Colon (tissue), 2 donors: ENCODE measurements at regions not wholly inside any gene's neighbourhood (a gene's known extent, or its start where the extent isn't known, plus 50 kb on each side); places are given as distances from the start of the nearest gene placed in this dataset.
"Not testable (repeated sequence)": the region's sequence is repeated elsewhere in the genome, so short reads cannot be mapped to it uniquely, and the experiment has no call there.

ENCODE experiments used
- FAIRE-seq: peaks from 2 replicates; lab custom pipeline; 2012; peaks lifted over from hg19 to GRCh38; lab: Jason Lieb, UNC
- donor health status: control.
- donor health status: control.

DNA sequence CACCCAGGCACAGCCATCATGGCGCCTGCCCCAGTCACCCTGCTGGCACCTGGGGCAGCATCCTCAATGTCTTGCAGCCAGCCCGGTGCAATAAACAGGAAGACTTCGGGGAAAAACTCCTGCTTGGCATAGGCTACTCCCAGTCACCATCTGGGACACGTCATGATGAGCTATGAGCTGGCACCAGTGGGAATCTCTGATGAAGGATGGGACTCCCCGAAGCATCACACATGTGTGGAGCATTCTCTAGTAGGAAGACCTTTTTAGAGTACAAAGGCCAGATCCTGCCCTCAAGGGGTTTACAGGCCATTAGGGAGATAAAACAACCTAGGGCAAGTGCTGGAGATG lies 208.0 kb upstream of the IRF2BP2 start:
- FAIRE-seq = not testable (repeated sequence)

DNA sequence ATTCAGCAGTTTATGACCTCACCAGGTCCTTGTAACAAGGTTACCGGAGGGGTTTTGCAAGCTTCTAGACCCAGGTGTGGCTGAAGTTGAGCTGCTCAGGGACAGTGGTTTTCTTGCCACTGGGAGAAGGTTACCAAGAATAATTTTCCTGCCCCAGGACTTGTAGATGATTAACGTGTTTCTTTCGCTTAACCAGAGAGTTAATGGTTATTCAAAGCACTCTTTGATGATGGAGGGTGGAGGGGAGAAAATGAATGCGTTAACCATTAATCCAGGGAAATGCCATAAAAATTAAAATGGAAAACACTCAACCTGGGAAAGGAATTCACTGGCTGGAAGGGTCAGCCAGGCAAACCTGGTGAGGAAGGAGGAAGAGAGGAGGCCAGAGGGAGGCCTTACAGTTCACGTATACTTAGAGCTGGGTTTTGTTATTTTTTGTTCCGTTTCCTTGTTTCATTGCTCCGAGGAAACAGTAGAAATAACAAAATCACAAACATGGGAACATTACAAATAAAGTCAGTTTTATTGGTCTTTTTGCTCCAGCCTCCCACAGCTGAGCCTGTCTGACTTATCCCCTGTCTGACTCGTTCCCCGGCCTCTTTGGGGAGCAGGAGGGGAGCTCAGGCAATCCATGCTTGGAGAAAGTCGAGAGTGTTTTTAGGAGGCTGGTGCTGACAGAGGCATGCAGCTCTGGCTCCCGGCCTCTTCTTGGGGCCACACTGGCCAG lies 207.5 kb upstream of the IRF2BP2 start:
- peak; percentile 18 for FAIRE-seq

DNA sequence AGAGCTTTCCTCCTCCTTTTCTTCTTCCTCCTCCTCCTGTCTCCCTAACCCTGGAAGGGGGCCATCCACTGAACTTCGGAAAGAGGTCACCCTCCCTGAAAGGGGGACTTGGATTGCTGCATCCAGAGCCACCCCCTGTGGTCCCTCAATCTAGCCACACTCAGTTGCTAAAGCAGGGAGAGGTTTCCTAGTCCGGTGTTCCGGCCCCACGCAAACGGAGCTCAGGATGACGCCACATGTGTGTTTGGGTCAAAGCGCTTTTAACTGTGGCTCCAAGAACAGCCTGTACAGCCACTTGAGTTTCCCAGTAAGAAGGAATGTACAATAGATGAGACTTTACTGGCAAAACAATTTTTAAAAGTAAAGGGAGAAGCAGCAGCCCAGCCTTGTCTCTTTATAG lies 206.9 kb upstream of the IRF2BP2 start:
- not testable (repeated sequence) for FAIRE-seq

DNA sequence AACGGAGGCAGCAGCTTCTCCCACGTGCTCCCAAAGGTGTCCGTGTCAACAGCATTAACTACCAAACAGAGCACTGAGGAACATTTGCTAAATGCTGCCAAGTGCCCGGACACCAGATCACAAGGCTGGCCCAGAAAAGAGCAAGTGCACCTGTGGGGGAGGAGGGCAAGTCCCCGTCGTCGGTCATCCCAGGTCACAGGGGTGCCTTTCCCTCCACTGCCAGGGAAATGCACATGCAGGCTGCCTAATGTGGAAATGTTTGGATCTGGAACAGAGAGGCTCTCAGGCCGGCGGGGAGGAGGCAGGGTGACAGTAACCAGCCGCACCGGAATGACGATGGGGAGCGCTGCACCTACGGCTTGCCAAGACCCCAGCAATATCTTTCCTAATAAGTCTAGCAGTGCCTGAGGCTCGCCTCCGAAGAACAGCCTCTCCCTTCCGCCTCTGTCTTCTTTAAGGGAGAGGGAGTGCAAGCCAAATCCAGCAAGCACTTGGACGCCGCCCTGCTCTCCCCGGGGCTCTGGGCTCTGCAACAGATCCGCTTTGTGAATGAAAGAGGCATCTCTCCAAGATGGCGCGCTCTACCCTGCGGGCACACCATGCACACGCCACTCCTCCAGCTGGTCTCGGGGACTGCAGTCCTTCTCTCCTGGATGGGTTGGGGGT lies 206.3 kb upstream of the IRF2BP2 start:
- FAIRE-seq = not testable (repeated sequence)

DNA sequence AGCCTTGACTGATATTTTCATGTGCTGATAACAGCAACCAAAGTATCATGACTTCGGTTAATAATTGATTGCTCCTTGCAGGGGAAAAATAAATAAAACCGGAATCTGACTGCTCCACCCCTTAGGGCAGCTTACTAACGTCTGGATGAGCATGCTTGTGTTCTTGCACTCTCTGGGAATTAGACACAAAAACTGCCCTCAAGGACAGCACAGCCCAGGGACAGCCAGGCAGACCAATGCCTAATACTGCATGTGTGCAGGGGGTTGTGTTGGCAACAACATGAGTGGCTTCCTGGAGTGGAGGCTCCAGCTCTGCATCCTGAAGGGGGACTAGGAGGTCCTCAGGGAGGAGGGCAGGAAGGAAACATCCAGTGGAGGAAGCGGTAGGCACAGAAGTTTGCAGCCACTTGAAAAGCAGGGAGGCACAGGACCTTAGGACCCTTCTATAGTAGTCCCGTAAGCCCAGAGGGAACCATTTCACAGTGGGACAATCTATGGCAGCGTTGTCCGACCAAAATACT lies 205.4 kb upstream of the IRF2BP2 start:
- FAIRE-seq = not testable (repeated sequence)

DNA sequence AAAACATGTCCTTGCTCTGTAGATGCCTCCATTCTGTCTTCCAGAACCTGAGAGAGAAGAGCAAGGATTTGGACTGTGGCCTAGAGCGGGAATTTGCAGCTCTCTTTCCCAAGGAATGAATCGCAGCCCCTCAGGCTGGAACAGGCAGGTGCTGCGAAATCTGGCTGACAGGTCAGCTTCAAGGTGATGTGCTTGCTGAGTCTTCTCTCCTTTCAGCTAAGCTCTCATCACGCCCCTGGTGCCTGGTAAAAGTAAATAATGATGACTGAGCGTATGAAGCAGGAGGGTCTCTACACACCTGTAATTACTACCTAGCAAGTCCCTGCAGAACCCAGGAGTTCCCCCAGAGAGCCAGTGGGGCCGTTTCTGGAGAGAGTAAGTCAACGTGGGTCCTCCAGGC lies 204.3 kb upstream of the IRF2BP2 start:
- not testable (repeated sequence) for FAIRE-seq

DNA sequence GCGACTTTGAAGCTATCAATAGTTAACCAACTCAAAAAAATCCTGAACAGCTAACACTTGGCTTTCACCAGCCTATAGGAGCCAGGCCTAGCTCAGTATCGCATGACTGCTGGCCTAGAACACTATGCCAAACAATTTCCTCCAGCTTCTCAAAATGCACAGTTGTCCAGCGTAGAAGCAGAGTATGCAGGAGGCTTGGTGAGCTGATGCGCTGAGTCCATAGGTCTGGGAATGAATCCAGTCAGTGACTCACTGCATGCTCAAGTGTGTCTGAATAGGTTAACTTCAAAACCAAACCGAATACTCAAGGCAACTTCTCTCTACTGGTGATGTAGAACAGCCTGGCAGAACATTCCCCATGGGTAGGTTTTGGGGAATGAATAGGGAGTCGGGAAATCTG lies 201.8 kb upstream of the IRF2BP2 start:
- not testable (repeated sequence) for FAIRE-seq

DNA sequence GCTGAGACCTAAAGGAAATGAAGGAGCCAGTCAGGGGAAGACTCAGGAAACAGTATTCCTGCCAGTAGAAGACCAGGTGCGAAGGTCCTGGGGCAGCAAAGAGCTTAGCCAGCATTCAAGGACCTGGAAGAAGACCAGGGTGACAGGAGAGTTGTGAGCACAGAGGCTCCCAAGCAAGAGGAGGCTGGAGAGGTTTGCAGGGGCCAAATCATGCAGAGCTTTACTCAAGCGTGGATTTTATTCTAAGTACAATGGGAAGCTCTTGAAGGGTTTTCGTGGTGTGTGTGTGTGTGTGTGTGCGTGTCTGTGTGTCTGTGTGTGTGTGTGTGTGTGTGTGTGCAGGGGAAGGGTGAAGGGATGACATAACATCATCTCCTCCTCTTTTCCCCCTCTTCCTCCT lies 200.7 kb upstream of the IRF2BP2 start:
- FAIRE-seq = not testable (repeated sequence)

DNA sequence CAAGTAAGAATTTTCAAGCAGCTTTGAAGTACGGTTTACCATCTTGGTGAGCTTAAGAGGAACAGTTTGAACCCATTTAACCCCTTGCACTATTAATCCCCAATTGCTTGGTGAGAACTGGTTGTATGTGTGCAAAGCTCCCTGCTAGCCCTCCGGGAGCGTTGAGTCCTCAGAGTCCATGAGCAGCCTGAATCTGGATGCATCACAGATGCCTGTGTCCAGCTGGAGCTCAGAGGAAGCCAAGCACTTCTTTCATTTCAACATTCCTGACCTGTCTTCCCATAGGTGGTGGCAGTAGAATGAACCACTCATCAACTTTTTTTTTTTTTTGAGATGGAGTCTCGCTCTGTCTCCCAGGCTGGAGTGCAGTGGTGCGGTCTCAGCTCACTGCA lies 199.9 kb upstream of the IRF2BP2 start:
- FAIRE-seq = not testable (repeated sequence)

DNA sequence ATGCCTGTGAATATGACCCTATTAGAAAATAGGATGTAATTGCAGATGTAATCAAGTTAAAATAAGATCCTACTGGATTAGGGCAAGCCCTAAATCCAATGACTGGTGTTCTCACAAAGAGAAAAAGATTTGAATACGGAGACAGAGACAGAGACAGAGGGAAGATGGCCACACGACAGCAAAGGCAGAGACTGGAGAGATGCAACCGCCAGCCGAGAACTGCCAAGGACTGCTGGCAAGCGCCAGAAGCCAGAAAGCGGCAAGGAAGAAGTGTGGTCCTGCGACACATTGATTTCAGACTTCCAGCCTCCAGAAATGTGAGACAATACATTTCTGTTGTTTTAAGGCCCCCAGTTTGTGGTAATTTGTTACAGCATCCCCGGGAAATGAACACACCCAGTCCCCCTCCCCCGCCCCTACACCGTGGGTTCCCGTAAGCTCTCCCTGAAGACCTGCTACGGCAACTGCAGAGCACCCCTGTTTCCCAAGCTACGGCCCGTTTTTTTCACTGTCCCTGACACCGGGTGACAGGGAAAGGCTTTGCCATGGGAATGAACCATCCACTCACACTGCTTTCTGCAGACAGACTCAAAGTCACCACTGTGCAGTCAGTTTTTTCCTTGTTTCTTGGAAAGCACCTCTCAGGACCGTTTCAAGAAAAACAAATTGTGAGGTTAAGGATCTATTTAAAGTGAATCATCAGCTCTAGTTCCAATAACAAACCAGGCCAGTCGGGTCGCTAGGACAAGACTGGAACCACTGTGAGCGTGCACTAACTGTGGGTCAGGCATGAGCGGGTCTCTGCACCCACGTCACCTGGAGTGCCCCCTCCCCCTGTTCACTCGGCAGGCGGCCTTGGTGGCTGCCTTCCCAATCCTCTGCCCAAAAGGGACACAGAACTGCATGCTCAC lies 199.2 kb upstream of the IRF2BP2 start:
- not testable (repeated sequence) for FAIRE-seq

DNA sequence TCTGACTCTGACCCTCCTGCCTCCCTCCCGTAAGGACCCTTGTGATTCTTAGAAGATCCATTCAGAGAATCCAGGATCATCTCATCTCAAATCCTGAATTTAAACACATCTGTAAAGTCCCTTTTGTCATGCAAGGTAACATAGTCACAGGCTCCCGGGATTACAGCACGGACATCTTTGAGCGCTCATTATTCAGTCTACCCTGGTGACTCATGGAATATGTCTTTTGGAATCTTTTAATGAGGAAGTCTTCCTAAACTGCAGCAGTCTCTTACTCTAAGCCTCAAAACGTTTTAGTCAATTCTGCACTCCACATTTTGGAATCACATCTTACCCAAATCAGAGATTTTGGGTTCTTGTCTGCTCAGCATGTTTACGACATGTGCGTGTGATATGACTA lies 198.5 kb upstream of the IRF2BP2 start:
- FAIRE-seq = not testable (repeated sequence)

DNA sequence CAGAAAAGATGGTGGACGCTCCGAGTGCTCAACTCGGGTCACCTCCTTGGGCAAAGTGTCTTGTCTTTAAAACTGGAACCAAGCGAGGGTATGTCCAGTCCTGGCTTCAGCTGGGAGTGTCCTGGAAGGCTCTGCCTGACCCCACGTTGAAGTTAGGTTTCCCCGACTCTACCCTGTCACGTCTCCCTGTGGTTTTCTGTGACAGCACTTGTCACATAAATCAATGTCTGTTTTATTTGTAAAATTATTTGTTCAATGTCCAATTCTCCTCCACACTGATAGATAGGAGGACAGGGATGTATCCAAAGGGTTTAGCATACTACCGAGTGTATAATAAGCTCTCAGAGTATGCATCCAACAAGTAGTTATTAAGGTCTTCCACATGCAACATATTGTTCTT lies 197.7 kb upstream of the IRF2BP2 start:
- FAIRE-seq = not testable (repeated sequence)

DNA sequence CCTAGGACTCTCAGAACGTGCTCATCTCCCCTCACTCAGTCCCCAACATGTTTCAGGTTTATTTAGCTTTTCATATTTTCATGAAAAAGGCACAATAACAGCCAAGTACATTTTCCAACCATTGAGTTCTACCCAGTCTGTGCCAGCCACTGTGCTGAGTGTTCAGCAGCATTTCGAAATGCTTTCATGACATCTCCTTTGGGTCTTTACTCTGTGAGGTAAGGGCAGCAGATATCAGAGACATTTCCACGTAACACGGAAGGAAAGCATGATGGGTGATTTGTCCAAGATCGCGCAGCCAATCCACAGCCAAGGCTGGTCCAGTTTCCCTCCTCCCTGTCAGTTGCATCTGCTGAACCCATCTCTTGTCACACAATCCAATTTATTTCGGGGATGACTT lies 192.6 kb upstream of the IRF2BP2 start:
- not testable (repeated sequence) for FAIRE-seq

DNA sequence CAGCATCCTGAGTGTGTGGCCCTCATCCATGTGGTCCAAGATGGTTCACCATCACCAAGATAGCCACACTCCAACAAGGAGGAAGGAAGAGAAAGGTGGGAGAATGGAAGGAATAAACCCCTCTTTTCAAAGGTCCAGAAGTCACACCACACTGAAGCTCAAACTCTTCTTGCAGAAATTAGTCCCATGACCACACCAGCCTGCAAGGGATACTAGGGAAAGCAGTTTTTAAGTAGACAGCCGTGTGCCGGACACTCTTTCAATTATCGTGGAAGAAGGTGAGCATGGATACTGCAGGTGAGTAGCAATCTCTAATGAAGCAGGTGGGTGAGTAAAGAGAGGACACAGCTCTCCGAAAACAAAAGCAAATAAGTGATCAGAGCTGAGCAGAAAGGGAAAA lies 191.7 kb upstream of the IRF2BP2 start:
- FAIRE-seq = not testable (repeated sequence)

DNA sequence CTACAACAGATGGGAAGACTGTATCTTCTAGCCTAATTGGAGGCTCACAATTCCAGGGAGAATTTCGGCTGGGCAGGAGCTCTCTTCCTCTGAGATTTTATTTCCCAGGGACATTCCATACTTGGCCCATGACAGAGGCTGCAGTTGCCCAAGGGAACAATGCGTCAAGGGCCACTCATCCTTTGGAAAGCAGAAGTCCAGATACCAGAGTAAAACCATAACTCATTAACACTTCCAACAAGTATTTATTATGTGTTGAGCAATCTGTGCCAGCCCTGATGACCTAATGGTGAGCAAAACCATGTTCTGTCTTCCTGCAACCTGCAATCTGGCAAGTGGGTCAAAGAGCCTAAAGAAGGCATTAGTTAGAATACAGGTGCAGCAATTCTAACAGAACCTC lies 191.2 kb upstream of the IRF2BP2 start:
- FAIRE-seq = not testable (repeated sequence)

DNA sequence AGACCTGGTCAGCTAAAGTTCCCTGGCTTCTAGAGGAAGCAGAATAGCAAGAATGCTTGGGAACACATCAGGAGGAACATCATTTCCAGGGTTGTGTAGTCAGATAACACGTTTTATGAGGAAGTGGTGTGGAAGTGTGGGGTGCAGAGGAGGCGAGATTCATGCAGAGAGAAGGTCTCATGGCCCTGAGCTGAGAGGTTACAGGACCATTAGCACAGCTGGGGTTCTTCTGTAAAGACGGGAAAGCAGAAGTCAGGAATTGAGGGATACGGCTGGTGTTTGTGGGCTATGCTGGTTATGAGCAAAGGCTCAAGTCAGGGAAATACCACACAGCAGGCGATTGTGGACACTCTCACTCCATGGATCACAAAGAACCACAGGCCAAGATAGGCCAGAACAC lies 190.6 kb upstream of the IRF2BP2 start:
- not testable (repeated sequence) for FAIRE-seq

DNA sequence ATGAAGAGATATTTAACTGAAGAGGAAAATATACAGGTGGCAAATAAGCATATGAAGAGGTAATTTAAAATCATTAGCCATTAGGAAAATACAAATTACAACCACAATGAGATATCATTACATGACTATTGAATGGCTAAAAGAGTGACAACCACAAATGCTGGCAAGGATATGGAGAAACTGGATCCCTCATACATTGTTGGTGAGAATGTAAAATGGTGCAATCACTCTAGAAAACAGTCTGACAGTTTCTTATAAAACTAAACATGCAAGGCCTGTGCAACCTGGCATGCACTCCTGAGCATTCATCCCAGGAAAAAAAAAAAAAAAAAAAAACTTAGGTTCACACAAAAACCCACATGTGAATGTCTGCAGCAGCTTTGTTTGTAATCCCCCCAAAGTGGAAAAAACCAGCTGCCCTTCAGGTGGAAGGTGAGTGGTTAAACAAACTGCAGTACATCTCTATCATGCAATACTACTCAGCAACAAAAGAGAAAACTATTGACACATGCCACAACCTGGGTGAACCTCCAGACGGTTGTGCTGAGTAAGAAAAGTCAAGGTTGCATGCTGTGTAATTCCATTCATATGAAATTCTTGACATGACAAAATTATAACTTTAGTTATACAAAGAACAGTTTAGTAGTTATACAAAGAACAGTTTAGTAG lies 189.2 kb upstream of the IRF2BP2 start:
- not testable (repeated sequence) for FAIRE-seq

DNA sequence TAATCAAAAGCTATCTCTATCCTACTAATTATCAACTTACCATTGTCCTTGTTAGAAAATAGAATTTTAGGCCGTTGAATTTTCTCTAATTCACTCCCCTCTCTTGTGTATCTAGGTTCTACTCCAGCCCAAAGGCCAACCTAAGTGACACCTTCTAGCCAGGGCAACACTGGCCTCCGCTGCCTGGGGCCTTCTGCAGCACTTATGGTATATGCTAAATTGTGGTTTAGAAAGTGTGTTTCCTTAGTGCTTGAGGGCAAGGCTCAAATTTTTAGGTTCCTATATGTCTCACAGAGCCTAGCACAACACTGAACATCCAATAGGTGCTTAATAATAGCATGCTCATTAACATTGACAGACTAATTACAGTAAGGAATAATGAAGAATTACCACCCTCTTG lies 187.2 kb upstream of the IRF2BP2 start:
- FAIRE-seq = not testable (repeated sequence)

DNA sequence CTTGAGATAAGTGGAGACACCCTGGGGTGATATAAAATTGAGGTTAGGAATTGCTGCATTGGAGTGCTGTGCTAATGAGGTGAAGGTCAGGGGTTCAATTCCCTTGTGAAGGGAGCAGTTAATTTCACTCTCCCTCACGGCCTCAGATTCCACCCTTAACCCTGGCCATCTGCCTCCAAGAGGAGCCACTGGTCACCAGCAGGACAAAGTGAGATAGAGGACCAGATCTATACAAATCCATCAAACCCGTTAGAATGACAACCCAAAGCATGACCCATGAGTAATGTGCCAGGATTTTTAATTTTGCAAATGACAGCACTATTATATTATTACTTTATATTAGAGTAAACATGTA lies 186.4 kb upstream of the IRF2BP2 start:
- FAIRE-seq = not testable (repeated sequence)

DNA sequence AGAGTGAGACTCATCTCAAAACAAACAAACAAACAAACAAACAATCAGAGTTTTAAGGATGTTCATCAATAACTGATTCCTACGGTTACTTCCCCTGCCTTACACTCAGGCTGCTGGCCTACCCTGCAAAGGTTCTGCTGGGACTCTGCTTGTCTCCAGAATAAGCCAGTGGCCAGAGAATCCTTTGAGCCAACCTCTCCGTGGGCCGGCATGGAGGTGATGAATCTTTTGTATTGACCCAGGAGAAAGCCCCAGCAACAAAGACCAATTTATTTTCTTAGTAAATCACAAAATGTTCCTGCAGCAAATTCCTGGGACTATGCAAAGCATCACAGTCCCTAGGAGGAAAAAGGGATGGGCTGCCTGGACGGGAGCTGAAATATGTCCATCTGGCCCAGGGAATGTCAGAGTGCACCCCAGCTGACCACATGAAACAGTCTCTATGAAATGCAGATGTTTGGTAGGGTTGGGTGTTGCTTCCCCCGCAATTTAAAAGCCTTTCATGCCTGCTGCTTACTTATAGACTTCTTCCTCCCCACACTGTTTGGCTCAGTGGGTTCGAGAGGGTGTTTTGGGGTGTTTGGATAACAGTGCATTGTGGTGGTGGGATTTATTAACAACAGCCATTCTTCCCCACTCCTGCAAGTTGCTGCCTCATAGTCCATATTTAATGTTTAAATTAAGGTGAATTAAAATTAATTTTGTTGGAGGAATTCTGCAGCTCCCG lies 185.9 kb upstream of the IRF2BP2 start:
- FAIRE-seq = not testable (repeated sequence)

DNA sequence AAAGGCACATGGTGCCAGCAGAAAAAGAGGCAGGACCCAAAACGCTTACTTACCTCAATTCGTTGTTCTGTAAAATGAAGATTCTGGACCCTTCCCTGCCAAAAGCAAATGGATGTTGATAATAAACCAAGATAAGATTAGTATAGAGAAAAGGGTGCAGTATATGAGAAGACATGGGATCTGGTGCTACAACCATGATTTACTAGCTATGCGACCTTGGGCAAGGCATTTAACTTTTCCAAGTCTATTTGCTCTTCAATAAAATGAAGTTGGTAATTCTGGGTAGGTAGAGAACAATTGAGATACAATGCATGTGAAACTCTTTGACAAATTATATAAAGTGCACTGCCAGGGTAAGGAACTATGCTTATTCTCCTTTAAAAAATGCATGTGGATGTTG lies 185.0 kb upstream of the IRF2BP2 start:
- not testable (repeated sequence) for FAIRE-seq
